ENCODE measurements at regions not wholly inside any gene's neighbourhood (a gene's known extent, or its start where the extent isn't known, plus 50 kb on each side); places are given as distances from the start of the nearest gene placed in this dataset.
"Not testable (repeated sequence)": the region's sequence is repeated elsewhere in the genome, so short reads cannot be mapped to it uniquely, and the experiment has no call there.

DNA sequence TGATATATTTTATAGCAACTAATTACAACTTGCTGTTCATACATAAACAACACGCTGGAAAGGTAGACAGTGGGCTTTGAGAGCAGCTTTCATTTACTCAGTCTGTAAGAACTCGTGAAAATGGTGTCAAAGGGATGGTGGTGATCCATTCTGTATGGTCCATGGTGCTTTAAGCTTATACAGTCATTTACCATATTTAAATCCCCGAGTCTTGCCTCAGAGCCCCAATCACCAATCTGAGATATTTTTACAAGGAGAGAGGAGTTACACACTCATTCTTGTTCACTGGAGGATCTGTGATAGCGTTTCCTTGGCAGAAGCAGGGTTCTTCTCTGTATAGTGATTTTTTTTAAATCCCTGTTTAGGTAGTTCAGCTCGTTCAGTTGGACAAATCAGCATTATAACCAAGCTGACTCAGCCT is 694.6 kb downstream of the USP25 start:
- Mint-ChIP-seq H3K9me3 (ENCODE audit: low read depth) (no peaks in the 10 kb centered on the region), H3K4me1 (ENCODE audit: low read depth) (no peaks in the 10 kb centered on the region), H3K36me3 (no peaks in the 10 kb centered on the region), H3K27me3 (no peaks in the 10 kb centered on the region), H3K4me3 (no peak overlapping the region), H3K27ac (no peak overlapping the region)

DNA sequence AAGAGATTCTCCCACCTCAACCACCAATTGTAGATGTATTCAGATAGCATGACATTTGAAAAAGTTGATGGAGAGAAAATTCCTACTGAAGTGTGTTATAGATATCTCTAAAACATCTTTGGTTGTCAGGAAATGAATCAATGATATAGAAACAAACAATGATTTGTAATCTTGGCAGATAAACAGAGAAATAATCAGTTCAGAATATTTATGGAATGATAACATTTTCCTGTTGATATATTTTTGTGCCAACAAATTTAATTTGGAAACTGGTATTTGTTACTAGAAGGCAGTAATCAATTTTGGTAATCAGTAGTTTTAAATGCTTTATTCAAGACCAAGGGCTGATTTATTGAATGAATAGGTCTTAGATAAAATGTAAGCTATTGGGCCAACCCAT is 695.6 kb downstream of the USP25 start:
- Mint-ChIP-seq H3K27me3 (no peaks in the 10 kb centered on the region), H3K4me1 (ENCODE audit: low read depth) (no peaks in the 10 kb centered on the region), H3K4me3 (no peak overlapping the region), H3K36me3 (no peaks in the 10 kb centered on the region), H3K9me3 (ENCODE audit: low read depth) (no peaks in the 10 kb centered on the region), H3K27ac (no peak overlapping the region)

DNA sequence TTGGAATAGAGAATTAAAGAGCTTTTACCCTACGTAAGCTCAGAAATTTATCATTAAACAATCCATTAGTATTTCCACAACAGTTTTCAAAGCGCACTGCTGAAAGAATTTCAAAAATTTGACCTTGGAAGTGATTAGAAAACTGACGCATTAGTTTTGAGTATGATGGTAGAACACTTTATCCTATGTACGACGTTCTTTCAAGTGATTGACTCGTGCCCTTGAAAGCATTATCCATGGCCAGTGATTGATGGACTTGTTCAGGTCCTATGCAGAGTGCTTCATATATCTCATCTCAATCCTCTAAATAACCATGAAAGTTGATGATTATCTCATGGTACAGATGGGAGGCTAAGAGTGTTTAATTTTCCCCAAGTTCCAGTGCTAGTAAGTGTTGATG is 697.2 kb downstream of the USP25 start:
- H3K4me1 Mint-ChIP-seq (ENCODE audit: low read depth) = no peaks in the 10 kb centered on the region
- no peaks in the 10 kb centered on the region for H3K36me3 Mint-ChIP-seq
- H3K9me3 Mint-ChIP-seq (ENCODE audit: low read depth) = peaks cover 3% of the 10 kb centered on the region

DNA sequence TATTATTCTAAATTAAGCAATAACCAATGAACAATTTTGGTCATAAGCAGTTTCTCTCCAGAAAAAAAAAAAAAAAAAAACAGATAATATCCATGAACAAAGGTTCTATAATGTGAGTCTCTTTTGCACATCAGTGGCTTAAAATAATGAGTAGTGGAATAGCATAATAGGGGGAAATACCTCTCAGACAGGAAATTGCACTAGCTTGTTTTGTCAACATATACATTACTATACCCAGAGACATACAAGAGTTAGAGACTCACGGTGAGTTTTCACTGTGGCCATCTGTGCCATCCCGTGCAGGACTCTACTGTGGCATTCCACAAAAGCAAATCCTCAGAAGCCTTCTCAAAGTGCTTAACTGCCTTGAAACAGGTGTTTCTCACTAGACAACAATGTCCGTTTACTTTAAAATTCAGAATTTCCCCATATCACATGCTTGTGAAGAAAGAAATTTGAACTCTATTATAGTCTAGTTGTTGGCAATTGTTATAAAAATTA is 697.9 kb downstream of the USP25 start:
- Mint-ChIP-seq H3K4me3 (no peak overlapping the region), H3K27me3 (no peaks in the 10 kb centered on the region), H3K27ac (no peak overlapping the region), H3K4me1 (ENCODE audit: low read depth) (no peaks in the 10 kb centered on the region), H3K36me3 (no peaks in the 10 kb centered on the region), H3K9me3 (ENCODE audit: low read depth) (peaks cover 3% of the 10 kb centered on the region)

More for the DNA sequence above, 697.2 kb downstream of the USP25 start:
- Mint-ChIP-seq H3K4me3 (no peak overlapping the region), H3K27me3 (no peaks in the 10 kb centered on the region), H3K27ac (no peak overlapping the region)

DNA sequence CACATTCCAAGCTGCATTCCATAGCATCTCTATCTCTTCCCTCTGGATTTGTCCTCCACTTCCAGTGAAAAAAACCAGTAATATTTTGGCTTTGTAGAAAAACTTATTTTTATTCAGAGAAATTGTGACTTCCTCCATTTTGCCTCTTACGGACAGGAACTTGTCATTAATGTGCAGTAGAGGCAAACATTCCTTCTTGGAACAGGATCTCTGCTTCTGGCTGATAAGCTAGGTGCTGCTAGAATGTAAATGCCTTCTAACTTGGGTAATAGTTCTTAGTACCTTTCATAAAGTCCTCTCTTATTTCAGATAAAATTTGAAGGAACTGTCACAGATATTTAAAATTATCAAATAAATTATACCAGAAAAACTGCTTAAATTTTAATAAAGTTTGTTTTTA is 707.8 kb downstream of the USP25 start:
- Mint-ChIP-seq H3K4me1 (ENCODE audit: low read depth) (no peaks in the 10 kb centered on the region), H3K4me3 (no peak overlapping the region), H3K36me3 (no peaks in the 10 kb centered on the region), H3K9me3 (ENCODE audit: low read depth) (no peaks in the 10 kb centered on the region), H3K27me3 (no peaks in the 10 kb centered on the region), H3K27ac (no peak overlapping the region)

DNA sequence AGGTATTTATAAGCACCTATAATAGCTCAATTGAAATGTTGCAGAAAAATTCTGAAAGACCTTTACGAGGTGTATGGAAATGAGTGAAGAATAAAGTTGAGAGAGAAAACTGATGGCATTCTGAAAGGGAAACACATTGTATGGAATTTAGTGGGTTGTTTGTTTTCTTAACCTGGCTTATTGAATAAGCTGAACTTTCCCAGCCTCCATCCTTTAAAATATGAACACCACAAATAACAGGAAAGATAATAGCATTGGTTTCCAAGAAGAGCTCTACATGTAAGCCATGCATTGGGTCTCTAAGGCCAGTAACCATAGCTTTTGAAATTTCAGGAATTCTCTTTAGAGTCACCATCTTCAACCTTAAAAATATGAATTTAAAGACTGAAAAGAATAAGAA is 709.0 kb downstream of the USP25 start:
- H3K27me3 Mint-ChIP-seq = no peaks in the 10 kb centered on the region
- H3K4me3 Mint-ChIP-seq = no peak overlapping the region
- no peaks in the 10 kb centered on the region for H3K36me3 Mint-ChIP-seq
- H3K27ac Mint-ChIP-seq = no peak overlapping the region
- H3K9me3 Mint-ChIP-seq (ENCODE audit: low read depth) = no peaks in the 10 kb centered on the region
- no peaks in the 10 kb centered on the region for H3K4me1 Mint-ChIP-seq (ENCODE audit: low read depth)

DNA sequence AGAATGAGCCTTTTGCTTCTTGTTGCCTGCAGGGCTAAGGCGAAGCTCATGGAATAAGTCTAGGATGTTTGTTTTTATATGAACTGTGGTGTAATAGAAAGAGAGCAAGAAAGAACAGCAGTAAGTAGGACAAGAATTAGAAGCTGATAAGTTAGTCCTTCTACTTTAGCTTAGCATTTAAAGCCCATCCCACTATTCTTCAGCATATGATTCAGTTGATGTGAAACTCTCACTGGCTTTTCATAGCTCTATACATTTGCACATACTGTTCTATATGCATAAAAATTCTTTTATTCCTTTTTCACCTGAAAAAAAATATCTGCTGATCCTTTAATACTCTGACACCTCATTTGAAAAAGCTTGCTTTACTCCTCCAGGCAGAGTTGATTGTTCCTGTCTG is 712.0 kb downstream of the USP25 start:
- H3K36me3 Mint-ChIP-seq = no peaks in the 10 kb centered on the region
- no peak overlapping the region for H3K27ac Mint-ChIP-seq
- H3K4me1 Mint-ChIP-seq (ENCODE audit: low read depth) = no peaks in the 10 kb centered on the region
- H3K27me3 Mint-ChIP-seq = no peaks in the 10 kb centered on the region
- no peaks in the 10 kb centered on the region for H3K9me3 Mint-ChIP-seq (ENCODE audit: low read depth)
- H3K4me3 Mint-ChIP-seq = no peak overlapping the region

DNA sequence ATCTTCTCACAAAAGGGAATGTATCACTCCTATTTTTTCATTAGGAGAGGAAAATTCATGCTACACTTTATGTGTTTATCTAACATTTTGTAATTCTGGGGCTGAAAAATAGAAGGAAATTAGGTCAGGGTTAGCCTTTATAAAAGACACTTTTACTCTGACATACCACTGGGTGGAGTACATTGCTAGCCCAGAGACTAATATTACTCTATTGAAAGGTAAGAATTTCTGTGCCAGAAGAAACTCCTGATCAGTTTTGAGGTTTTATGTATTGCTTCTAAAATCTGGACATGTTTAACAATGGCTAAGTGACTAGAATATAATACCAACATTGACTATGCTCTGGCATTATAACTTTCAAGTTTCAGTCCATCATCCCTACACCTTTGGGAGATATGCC is 724.6 kb downstream of the USP25 start:
- Mint-ChIP-seq H3K27ac (no peak overlapping the region), H3K9me3 (ENCODE audit: low read depth) (peaks cover 4% of the 10 kb centered on the region), H3K27me3 (no peaks in the 10 kb centered on the region), H3K4me1 (ENCODE audit: low read depth) (no peaks in the 10 kb centered on the region), H3K36me3 (no peaks in the 10 kb centered on the region), H3K4me3 (no peak overlapping the region)

DNA sequence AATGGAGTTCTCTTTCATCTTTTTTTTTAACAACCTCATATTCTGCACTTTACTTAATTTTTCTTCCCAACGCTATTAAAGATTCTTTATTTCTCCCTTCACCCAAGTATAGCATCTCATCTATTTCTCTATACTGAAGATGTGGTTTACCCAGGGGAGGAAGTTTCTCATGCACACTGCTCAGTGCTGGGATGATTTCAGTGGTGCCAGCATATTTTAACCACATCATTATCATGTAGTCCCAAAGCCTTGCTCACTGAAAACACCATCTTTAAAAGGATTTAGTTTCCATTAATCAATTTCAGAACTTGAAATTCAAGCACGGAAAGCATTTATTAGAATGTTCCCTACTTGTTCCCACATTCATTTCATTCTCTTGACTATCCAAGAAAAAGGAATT is 725.7 kb downstream of the USP25 start:
- Mint-ChIP-seq H3K4me3 (no peak overlapping the region), H3K9me3 (ENCODE audit: low read depth) (peaks cover 4% of the 10 kb centered on the region), H3K36me3 (no peaks in the 10 kb centered on the region), H3K4me1 (ENCODE audit: low read depth) (no peaks in the 10 kb centered on the region), H3K27me3 (no peaks in the 10 kb centered on the region), H3K27ac (no peak overlapping the region)

DNA sequence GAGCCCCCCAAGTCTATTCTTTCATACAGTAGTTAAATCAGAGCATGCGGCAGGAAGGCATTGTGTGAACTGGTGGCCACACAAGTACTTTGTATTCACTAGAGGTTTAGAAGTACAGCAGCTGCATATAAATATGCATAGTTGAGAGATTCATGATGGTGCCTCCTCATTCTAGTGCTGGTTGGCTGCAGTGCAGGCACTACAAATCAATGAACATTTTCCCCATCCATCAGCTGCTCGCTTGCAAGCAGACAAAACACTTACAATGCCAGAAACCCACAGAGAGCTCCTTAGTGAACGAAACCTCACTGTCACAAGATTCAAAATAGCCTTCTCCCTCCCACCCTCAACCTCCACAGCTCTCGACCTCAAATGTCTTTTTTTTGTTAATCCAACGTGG is 726.2 kb downstream of the USP25 start:
- H3K9me3 Mint-ChIP-seq (ENCODE audit: low read depth) = peaks cover 4% of the 10 kb centered on the region
- H3K4me1 Mint-ChIP-seq (ENCODE audit: low read depth) = no peaks in the 10 kb centered on the region
- no peak overlapping the region for H3K4me3 Mint-ChIP-seq
- no peak overlapping the region for H3K27ac Mint-ChIP-seq
- H3K27me3 Mint-ChIP-seq = no peaks in the 10 kb centered on the region
- H3K36me3 Mint-ChIP-seq = no peaks in the 10 kb centered on the region

DNA sequence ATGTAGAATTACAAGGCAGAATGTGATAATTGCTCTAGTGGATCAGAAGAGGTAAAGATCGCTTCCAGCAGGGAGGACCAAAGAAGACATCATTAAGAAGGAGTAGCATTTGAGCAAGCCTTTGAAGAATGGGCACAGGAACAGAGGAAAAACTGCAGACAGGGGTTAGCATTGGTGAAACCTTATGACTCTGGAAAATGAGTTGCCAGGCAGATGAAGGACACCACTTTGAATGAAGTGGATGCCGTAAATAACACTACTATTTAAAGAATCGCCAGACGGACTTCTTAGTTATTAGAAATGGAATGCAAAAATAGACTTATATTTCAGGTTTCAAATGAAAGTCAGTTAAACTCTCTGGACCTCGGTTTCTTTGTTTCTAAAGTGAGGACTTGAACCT is 727.7 kb downstream of the USP25 start:
- H3K4me1 Mint-ChIP-seq (ENCODE audit: low read depth) = no peaks in the 10 kb centered on the region
- H3K27me3 Mint-ChIP-seq = no peaks in the 10 kb centered on the region
- H3K4me3 Mint-ChIP-seq = no peak overlapping the region
- H3K27ac Mint-ChIP-seq = no peak overlapping the region
- H3K36me3 Mint-ChIP-seq = no peaks in the 10 kb centered on the region
- H3K9me3 Mint-ChIP-seq (ENCODE audit: low read depth) = peaks cover 4% of the 10 kb centered on the region

DNA sequence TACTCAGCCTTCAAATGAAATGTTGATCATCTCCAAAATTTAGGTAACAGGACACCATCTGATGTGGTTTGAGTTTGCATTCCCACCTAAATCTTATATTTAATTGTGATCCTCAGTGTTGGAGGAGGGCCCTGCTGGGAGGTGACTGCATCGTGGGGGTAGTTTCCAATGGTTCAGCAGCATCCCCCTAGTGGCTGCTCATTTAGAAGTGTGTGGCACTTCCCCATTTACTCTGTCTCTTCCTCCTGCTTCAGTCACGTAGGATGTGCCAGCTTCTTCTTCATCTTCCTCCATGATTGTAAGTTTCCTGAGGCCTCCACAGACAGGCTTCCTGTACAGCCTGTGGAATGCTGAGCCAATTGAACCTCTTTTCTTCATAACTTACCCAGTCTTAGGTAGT is 731.2 kb downstream of the USP25 start:
- H3K9me3 Mint-ChIP-seq (ENCODE audit: low read depth) = peaks cover 9% of the 10 kb centered on the region
- no peak overlapping the region for H3K4me3 Mint-ChIP-seq
- no peaks in the 10 kb centered on the region for H3K27me3 Mint-ChIP-seq
- H3K27ac Mint-ChIP-seq = no peak overlapping the region
- H3K36me3 Mint-ChIP-seq = no peaks in the 10 kb centered on the region
- no peaks in the 10 kb centered on the region for H3K4me1 Mint-ChIP-seq (ENCODE audit: low read depth)

DNA sequence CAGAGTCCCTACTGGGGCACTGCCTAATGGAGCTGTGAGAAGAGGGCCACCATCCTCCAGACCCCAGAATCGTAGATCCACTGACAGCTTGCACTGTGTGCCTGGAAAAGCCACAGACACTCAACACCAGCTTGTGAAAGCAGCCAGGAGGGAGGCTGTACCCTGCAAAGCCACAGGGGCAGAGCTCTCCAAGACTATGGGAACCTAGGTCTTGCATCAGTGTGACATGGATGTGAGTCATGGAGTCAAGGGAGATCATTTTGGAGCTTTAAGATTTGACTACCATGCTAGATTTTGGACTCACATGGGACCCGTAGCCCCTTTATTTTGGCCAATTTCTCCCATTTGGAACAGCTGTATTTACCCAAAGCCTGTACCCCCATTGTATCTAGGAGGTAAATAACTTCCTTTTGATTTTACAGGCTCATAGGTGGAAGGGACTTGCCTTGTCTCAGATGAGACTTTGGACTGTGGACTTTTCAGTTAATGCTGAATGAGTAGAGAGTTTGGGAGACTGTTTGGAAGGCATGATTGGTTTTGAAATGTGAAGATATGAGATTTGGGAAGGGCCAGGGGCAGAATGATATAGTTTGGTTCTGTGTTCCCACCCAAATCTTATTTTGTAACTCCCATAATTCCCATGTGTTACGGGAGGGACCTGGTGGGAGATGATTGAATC is 734.6 kb downstream of the USP25 start:
- H3K36me3 Mint-ChIP-seq; H3K9me3 Mint-ChIP-seq (ENCODE audit: low read depth); H3K4me3 Mint-ChIP-seq; H3K27ac Mint-ChIP-seq; H3K4me1 Mint-ChIP-seq (ENCODE audit: low read depth); H3K27me3 Mint-ChIP-seq: not testable (repeated sequence)

DNA sequence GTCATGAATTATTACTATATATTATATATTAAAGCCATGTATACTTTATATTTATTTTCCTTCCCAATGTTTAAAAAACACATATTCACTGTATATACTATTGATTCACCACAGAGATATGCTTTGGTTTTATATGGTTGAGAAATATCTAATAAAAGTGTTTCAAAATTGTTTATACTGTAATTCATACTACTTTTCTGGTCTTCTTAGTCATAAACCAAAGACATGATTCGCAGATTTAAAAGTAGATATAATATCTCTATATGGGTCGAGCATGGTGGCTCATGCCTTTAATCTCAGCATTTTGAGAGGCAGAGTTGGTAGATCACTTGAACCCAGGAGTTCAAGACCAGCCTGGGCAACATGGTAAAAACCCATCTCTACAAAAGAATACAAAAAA is 738.4 kb downstream of the USP25 start:
- Mint-ChIP-seq H3K9me3 (ENCODE audit: low read depth) (peaks cover 3% of the 10 kb centered on the region), H3K27me3 (no peaks in the 10 kb centered on the region), H3K4me1 (ENCODE audit: low read depth) (no peaks in the 10 kb centered on the region), H3K27ac (no peak overlapping the region), H3K36me3 (no peaks in the 10 kb centered on the region), H3K4me3 (no peak overlapping the region)

DNA sequence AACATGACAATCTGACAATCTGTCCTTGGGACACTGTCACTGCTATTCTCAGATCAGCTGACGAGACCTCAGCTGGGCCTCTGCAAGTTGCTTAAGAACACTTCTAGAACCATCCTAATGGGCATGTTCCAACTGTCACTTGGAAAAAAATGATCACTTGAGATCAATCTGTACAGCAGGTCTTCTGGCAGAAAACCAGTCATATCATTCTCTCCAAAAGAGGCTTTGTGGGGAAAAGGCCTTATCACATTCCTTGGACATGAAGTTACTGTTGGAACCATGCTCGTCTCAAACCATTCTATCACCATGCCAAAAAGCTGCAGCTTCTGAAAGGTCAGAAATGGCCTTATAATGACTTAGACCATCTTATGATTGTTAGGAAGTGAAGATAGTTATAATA is 744.2 kb downstream of the USP25 start:
- no peak overlapping the region for H3K4me3 Mint-ChIP-seq
- H3K36me3 Mint-ChIP-seq = no peaks in the 10 kb centered on the region
- no peaks in the 10 kb centered on the region for H3K27me3 Mint-ChIP-seq
- no peaks in the 10 kb centered on the region for H3K4me1 Mint-ChIP-seq (ENCODE audit: low read depth)
- no peak overlapping the region for H3K27ac Mint-ChIP-seq
- H3K9me3 Mint-ChIP-seq (ENCODE audit: low read depth) = no peaks in the 10 kb centered on the region

DNA sequence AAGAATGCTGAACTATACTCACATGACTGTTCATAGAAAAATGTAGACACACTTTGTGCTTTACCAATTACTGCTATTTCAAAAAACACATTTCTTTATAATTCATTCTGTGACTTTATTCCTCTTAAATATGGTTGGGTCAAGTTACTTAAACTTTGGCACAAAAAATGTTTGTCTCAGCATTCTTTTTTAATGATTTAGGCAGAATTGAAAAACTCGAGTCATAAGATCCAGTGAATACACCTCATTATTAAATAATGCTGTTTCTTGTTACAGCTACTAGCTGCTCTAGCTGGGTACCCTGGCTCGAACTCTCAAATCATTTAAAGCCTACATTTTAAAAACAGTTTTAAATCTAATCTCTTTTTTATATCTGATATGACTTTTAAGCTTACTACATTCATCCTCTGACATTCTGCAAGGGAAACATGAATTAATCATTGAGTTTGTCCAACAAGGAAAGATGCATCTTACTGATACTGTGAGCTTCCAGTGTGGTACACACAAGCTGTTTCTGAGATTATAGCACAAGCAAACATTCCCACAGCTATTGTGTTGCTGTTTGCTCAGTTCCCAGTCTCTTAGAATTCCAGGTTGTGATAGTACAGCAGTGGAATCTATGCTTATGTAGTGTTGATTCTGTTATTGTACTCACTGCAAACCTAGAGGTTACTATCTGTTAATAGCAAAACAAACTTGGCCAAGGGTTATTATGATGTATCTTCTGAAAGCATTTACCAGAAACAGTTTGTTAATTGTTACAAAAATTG is 746.5 kb downstream of the USP25 start:
- Mint-ChIP-seq H3K4me1 (ENCODE audit: low read depth) (no peaks in the 10 kb centered on the region), H3K36me3 (no peaks in the 10 kb centered on the region), H3K9me3 (ENCODE audit: low read depth) (no peaks in the 10 kb centered on the region), H3K27me3 (no peaks in the 10 kb centered on the region), H3K27ac (no peak overlapping the region), H3K4me3 (no peak overlapping the region)

All from activated naive CD8-positive, alpha-beta T cell (primary cell).